Muscle of leg (tissue), 3 donors: ENCODE measurements at regions not wholly inside any gene's neighbourhood (a gene's known extent, or its start where the extent isn't known, plus 50 kb on each side); places are given as distances from the start of the nearest gene placed in this dataset.

Source experiments
- DNase-seq: peaks from one replicate; pipeline ENCODE4 v3.0.0; 2013
- H3K27ac ChIP-seq: one replicate; pipeline ENCODE4 v1.5.1; 2013; ENCODE audit warnings: mild to moderate bottlenecking, low read length, control low read depth
- H3K27me3 ChIP-seq: one replicate; pipeline ENCODE4 v1.6.1; 2013; ENCODE audit warnings: low read length; ENCODE audit not compliant: control insufficient read depth, insufficient read depth
- H3K36me3 ChIP-seq: one replicate; pipeline ENCODE4 v1.6.1; 2013; ENCODE audit warnings: low read length; ENCODE audit not compliant: control insufficient read depth, insufficient read depth
- H3K4me1 ChIP-seq: one replicate; pipeline ENCODE4 v1.6.1; 2013; ENCODE audit warnings: low read length; ENCODE audit not compliant: control insufficient read depth, insufficient read depth
- H3K4me3 ChIP-seq: one replicate; pipeline ENCODE4 v1.5.1; 2013; ENCODE audit warnings: low read length, control low read depth
- H3K9me3 ChIP-seq: replicated peaks from 2 replicates; pipeline ENCODE4 v1.6.1; 2013; ENCODE audit warnings: low read depth, low read length; ENCODE audit not compliant: control insufficient read depth
- WGBS: methylation state at CpG from one replicate; pipeline ENCODE4 v1.1.5; 2013; ENCODE audit warnings: missing lambda C conversion rate; ENCODE audit not compliant: insufficient coverage; 5-methylcytosine and 5-hydroxymethylcytosine counted together

DNA sequence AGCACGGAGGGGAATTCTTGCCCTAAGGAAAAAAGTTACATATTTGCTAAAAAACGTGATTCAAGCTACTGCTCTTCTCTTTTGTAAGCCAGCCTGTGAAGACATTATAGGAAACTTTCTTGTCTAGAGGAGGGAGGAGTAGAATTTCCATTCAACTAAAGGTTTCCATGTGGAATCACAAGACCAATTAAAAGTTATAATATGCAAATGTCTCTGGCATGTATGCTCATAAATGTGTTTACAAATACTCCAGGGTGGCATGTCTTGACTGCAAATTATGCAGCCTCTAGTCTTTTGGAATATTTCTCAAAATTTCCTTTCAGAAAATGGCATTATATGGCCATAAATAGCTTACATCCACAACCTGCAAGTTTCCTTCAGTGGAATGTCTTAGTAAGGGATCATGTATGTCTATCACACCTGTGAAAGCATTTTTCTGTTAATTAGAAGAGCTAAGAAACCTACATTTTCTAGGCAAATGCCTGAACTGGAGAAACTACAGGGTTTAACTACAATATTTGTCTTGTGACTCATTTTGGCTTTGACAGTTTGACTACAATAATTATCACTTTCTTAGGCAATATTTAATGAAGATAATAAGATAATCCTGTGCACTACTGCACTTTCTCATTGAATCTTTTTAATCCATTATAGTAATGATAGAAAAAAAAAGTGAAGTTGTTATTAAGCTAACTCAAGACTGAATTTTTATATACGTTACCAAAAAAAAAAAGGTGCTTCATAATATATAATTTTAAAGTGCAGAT is 111.1 kb upstream of the C10orf90 start:
- WGBS = no CpG with 5 or more reads among the region's 3 CpGs
- no peaks in the 10 kb centered on the region for H3K9me3 ChIP-seq
- H3K27me3 ChIP-seq = no peaks in the 10 kb centered on the region

DNA sequence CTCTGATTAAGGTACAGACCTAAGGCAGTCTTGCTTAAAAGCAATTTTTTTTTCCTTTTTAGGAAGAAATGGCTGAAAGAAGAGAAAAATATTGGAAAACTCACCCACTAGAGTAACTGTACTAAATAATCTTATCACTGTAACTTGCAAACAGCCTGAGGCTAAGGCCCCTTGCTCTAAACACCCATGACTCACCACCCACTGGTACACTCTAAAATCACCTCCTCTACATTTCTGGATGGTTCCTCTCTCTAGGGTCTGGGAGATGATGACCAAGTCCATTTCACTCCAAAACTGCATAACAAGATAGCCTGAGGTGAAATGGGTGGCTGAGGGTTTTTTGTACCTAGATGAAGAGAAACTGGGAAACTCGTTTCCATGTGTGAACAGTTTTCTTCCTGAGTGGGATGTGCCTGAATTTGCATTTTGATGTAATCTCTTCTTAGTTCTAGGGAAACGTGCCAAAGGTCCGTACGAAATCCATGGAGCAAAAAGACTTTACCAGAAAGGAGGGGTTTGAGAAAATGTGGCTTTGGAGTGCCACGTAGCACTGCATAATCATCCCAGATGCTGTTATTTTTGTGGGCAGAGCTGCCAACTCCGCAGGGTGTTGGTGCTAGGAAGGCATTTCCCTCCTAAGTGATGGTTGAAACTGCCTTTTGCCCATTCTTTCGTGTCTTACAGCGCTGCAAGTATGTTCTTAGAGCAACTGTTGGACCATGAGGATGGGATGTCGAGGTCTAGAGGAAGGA is 113.5 kb upstream of the C10orf90 start:
- Histone ChIP-seq H3K36me3 (no peaks in the 10 kb centered on the region), H3K27ac (no peak overlapping the region), H3K4me3 (no peak overlapping the region), H3K4me1 (no peaks in the 10 kb centered on the region), H3K27me3 (no peaks in the 10 kb centered on the region), H3K9me3 (no peaks in the 10 kb centered on the region)
- no peak for DNase-seq
- 72% methylated on average over 5 of the region's 9 CpGs for WGBS

More for the DNA sequence above, 111.1 kb upstream of the C10orf90 start:
- no peaks in the 10 kb centered on the region for H3K36me3 ChIP-seq
- H3K4me1 ChIP-seq = no peaks in the 10 kb centered on the region
- no peak overlapping the region for H3K27ac ChIP-seq
- H3K4me3 ChIP-seq = no peak overlapping the region
- DNase-seq = no peak

DNA sequence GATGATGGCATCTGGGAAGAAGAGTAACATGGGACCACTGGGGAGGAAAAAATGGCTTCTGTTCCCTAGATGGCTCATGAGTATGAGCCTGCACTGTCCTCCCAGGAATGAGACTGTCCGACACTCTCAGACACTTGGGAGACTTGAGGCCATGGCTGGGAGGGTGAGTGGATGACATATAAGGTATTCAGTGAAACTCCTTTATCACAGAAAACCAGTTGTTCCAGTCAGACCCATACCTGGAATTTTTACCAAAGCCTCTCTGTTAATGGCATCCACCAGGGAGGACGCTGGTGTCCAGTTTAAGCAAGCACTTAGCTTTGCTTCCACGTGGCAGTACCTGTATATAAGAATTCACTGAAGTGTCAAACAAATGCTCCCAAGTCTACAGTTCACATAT is 116.7 kb upstream of the C10orf90 start:
- no peaks in the 10 kb centered on the region for H3K9me3 ChIP-seq
- WGBS = 100% methylated on average over 1 of the region's 3 CpGs
- DNase-seq = no peak
- H3K4me1 ChIP-seq = no peaks in the 10 kb centered on the region
- no peaks in the 10 kb centered on the region for H3K27me3 ChIP-seq
- no peaks in the 10 kb centered on the region for H3K36me3 ChIP-seq
- H3K4me3 ChIP-seq = no peak overlapping the region
- H3K27ac ChIP-seq = no peak overlapping the region

DNA sequence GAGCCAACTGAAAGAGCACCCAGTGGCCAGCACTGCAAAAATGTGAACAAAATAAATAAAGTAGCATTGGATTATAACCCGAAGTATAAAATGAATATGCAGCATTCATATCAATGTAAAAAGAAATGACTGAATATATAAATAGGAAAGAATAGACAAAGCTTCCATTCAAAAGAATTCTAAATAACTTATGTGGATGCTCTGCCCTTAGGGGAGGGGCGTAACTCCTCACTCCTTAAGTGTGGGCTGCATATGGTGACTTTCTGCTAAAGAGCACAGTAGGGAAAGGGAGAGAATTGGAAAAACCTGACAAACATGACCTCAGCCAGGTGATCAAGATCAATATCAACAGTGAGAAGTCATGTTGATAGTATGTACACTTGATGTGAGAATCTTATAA is 109.9 kb upstream of the DOCK1 start:
- WGBS = no CpG with 5 or more reads among the region's 2 CpGs
- Histone ChIP-seq H3K27me3 (peaks cover 2% of the 10 kb centered on the region), H3K9me3 (no peaks in the 10 kb centered on the region), H3K36me3 (no peaks in the 10 kb centered on the region), H3K4me3 (no peak overlapping the region), H3K27ac (no peak overlapping the region), H3K4me1 (no peaks in the 10 kb centered on the region)
- no peak for DNase-seq

DNA sequence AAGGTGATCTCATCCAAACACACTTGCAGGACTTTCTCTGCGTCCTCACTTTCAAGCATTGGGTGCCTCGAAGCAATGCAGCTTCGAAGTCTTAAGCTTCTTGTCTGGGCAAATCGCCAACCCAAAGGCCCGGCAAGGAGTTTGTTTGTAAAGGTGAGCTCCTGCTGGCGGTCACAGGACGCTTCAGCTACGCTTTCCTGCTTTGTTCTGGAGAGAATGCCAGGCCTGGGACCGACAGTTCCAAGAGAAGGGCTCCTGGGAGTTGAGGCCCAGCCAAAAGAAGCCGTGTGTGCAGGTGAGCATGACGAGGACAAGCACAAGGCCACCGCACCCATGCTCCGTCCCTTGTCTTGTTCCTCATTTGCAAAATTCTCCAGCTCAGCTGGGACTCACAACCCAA is 106.6 kb upstream of the DOCK1 start:
- no peak overlapping the region for H3K4me3 ChIP-seq
- H3K27ac ChIP-seq = no peak overlapping the region
- no peaks in the 10 kb centered on the region for H3K9me3 ChIP-seq
- no peaks in the 10 kb centered on the region for H3K36me3 ChIP-seq
- 61% methylated on average over 11 of the region's 13 CpGs for WGBS
- H3K4me1 ChIP-seq = no peaks in the 10 kb centered on the region
- peaks cover 2% of the 10 kb centered on the region for H3K27me3 ChIP-seq
- DNase-seq = no peak

DNA sequence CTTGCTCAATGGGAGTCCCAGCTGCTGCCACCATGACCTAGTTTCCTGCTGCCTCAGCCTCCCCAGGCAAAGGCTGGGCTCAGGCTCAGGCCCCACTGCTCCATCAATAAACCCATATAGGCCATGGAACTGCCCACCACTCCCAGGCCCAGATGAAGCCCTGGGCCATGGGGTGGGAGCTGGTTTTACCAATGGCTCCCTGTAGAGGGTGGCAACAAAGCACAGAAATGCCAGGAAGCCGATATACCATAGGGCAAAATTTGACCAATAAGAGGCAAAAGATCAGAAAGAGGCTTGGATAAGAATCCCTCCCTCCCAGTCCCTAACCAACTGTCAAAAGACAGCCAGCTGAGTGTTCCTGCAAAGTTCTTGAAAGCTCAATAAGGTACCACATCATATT is 101.8 kb upstream of the DOCK1 start:
- no peaks in the 10 kb centered on the region for H3K9me3 ChIP-seq
- peaks cover 2% of the 10 kb centered on the region for H3K27me3 ChIP-seq
- DNase-seq = no peak
- H3K4me1 ChIP-seq = no peaks in the 10 kb centered on the region
- no peaks in the 10 kb centered on the region for H3K36me3 ChIP-seq
- no peak overlapping the region for H3K4me3 ChIP-seq
- H3K27ac ChIP-seq = no peak overlapping the region
- no CpG with 5 or more reads among the region's 1 CpG for WGBS

DNA sequence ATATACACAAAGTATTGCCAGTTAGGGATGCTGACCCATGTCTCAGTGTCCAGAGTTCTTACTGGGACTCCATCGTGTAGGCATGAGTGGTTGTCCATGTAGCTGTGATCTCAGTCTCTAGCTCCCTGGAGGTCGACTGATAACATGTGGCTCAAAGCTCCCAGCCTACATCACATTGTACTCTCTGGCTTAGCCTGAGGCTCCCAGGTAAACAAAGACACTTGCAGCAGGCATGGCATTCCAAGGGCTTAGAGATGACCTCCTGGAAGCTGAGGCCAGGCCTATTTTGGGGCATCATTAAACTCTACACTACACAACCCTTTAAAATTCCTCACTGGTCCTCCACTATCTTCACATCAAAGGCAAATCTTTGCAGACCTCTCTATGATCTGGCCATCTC is 100.8 kb upstream of the DOCK1 start:
- H3K36me3 ChIP-seq = no peaks in the 10 kb centered on the region
- 78% methylated on average over 1 of the region's 2 CpGs for WGBS
- H3K4me1 ChIP-seq = no peaks in the 10 kb centered on the region
- H3K27ac ChIP-seq = no peak overlapping the region
- no peak overlapping the region for H3K4me3 ChIP-seq
- no peaks in the 10 kb centered on the region for H3K27me3 ChIP-seq
- DNase-seq = no peak
- H3K9me3 ChIP-seq = no peaks in the 10 kb centered on the region

DNA sequence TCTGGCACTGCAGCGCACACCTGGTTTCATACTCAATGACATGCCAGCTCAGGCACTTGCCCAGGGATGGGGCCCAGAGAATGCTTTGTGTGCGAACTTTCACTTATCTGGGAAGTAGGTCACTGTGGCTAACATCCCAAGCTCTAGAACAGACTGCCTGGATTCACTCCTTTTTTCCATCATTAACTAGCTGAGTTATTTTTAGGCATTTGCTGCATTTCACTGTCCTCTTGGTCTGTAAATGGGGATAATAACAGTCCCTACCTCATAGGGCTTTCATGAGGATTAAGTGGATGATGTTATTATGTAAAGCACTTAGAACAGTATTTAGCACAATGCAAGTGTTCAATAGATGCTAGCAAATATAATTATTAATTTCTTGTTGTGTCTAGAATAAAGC is 98.7 kb upstream of the DOCK1 start:
- Histone ChIP-seq H3K27me3 (no peaks in the 10 kb centered on the region), H3K36me3 (no peaks in the 10 kb centered on the region), H3K4me3 (no peak overlapping the region), H3K27ac (no peak overlapping the region), H3K4me1 (no peaks in the 10 kb centered on the region), H3K9me3 (peaks cover 3% of the 10 kb centered on the region)
- peak; percentile 9 for DNase-seq
- WGBS = 100% methylated on average over 2 of the region's 2 CpGs

DNA sequence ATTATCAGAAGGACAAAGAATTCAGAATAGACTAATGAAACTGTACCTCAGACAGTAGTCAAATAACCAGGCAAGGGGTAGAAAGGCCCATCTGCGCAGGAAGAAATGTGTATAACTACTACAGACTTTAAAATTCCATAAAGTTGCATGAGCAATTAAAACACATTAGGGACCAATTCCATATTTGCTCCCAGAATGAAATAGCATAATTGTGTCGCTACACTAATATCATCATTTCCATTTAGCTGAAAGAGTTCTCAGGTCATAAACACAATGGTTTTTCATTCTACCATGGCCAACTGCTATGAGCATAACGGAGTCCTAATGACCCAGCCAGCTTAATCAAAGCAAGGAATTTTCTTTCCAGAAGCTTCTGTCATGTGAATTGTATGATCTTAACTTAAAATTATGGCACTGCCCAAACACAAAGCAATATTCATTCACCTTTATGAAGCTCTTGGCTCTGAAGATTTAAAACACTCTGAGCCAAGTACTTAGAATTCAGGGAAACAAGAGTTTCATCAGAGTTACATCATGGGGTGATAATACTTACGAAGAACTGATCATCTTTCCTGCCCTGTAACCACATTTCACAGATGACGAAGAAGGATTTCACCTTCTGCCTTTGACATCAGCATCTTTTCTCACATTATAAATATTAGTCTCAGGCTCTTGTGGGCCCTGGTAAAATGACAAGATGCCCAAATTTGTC is 98.1 kb upstream of the DOCK1 start:
- Histone ChIP-seq H3K4me3 (no peak overlapping the region), H3K27me3 (no peaks in the 10 kb centered on the region), H3K4me1 (no peaks in the 10 kb centered on the region), H3K9me3 (peaks cover 3% of the 10 kb centered on the region), H3K27ac (no peak overlapping the region), H3K36me3 (no peaks in the 10 kb centered on the region)
- DNase-seq = no peak
- WGBS = 100% methylated on average over 1 of the region's 5 CpGs

DNA sequence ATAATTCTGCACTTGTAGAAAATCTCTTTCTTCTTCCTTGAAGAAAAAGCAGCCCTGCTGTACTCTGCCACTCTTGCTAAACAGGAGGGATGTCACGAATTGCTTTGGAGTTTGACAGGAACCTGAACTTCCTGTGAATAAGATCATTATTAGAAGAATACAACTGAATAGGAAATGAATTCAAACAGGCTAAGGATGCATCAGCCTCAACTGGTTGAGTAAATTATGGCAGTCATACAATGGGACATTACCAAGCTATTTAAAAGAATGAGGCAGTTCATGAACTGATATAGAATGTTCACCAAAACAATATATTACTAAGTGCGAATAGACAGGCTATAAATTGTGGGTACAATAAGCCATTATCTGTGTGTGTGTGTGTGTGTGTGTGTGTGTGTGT is 97.1 kb upstream of the DOCK1 start:
- H3K9me3 ChIP-seq = peaks cover 3% of the 10 kb centered on the region
- no peak for DNase-seq
- H3K4me1 ChIP-seq = no peaks in the 10 kb centered on the region
- no peak overlapping the region for H3K4me3 ChIP-seq
- H3K27ac ChIP-seq = no peak overlapping the region
- H3K36me3 ChIP-seq = no peaks in the 10 kb centered on the region
- H3K27me3 ChIP-seq = no peaks in the 10 kb centered on the region
- WGBS = no CpG with 5 or more reads among the region's 2 CpGs
